ENCODE measurements at regions not wholly inside any gene's neighbourhood (a gene's known extent, or its start where the extent isn't known, plus 50 kb on each side); places are given as distances from the start of the nearest gene placed in this dataset.

GRCh38 chr4:181503687-181504390 is 739.4 kb upstream of the TENM3 start:
- TF ChIP-seq CTCF (IDR thresholded peaks at IDR 0.05): no peak
- Mint-ChIP-seq H3K9me3 (ENCODE audit: unreplicated experiment) (no peaks in the 10 kb centered on the region), H3K27me3 (ENCODE audit: unreplicated experiment) (peaks cover 30% of the 10 kb centered on the region), H3K36me3 (ENCODE audit: unreplicated experiment) (no peaks in the 10 kb centered on the region), H3K27ac (ENCODE audit: unreplicated experiment) (no peak overlapping the region), H3K4me1 (ENCODE audit: unreplicated experiment) (peaks cover 9% of the 10 kb centered on the region), H3K4me3 (ENCODE audit: unreplicated experiment) (no peak overlapping the region)
- no peak for DNase-seq (ENCODE audit: extremely low spot score, unreplicated experiment)

- H3K27me3 Mint-ChIP-seq (ENCODE audit: unreplicated experiment): peaks cover 37% of the 10 kb centered on the region
- H3K4me1 Mint-ChIP-seq (ENCODE audit: unreplicated experiment): peaks cover 9% of the 10 kb centered on the region
- TF ChIP-seq CTCF (IDR thresholded peaks at IDR 0.05): no peak
- H3K27ac Mint-ChIP-seq (ENCODE audit: unreplicated experiment): no peak overlapping the region
- no peaks in the 10 kb centered on the region for H3K36me3 Mint-ChIP-seq (ENCODE audit: unreplicated experiment)
- H3K4me3 Mint-ChIP-seq (ENCODE audit: unreplicated experiment): no peak overlapping the region
- no peak for DNase-seq (ENCODE audit: extremely low spot score, unreplicated experiment)
- no peaks in the 10 kb centered on the region for H3K9me3 Mint-ChIP-seq (ENCODE audit: unreplicated experiment)
Observed at GRCh38 chr4:181504924-181505323, 738.3 kb upstream of the TENM3 start.

GRCh38 chr4:181507180-181507835 is 735.9 kb upstream of the TENM3 start:
- no peak overlapping the region for H3K27ac Mint-ChIP-seq (ENCODE audit: unreplicated experiment)
- no peak overlapping the region for H3K4me3 Mint-ChIP-seq (ENCODE audit: unreplicated experiment)
- peaks cover 9% of the 10 kb centered on the region for H3K4me1 Mint-ChIP-seq (ENCODE audit: unreplicated experiment)
- no peak for TF ChIP-seq CTCF (IDR thresholded peaks at IDR 0.05)
- peaks cover 42% of the 10 kb centered on the region for H3K27me3 Mint-ChIP-seq (ENCODE audit: unreplicated experiment)
- DNase-seq (ENCODE audit: extremely low spot score, unreplicated experiment): no peak
- H3K36me3 Mint-ChIP-seq (ENCODE audit: unreplicated experiment): no peaks in the 10 kb centered on the region
- no peaks in the 10 kb centered on the region for H3K9me3 Mint-ChIP-seq (ENCODE audit: unreplicated experiment)

GRCh38 chr4:181507938-181508337 is 735.3 kb upstream of the TENM3 start:
- no peak overlapping the region for H3K4me3 Mint-ChIP-seq (ENCODE audit: unreplicated experiment)
- no peak overlapping the region for H3K27ac Mint-ChIP-seq (ENCODE audit: unreplicated experiment)
- no peaks in the 10 kb centered on the region for H3K9me3 Mint-ChIP-seq (ENCODE audit: unreplicated experiment)
- TF ChIP-seq CTCF (IDR thresholded peaks at IDR 0.05): no peak
- H3K27me3 Mint-ChIP-seq (ENCODE audit: unreplicated experiment): peaks cover 42% of the 10 kb centered on the region
- peaks cover 9% of the 10 kb centered on the region for H3K4me1 Mint-ChIP-seq (ENCODE audit: unreplicated experiment)
- no peak for DNase-seq (ENCODE audit: extremely low spot score, unreplicated experiment)
- H3K36me3 Mint-ChIP-seq (ENCODE audit: unreplicated experiment): no peaks in the 10 kb centered on the region

- no peak overlapping the region for H3K27ac Mint-ChIP-seq (ENCODE audit: unreplicated experiment)
- H3K4me3 Mint-ChIP-seq (ENCODE audit: unreplicated experiment): no peak overlapping the region
- no peaks in the 10 kb centered on the region for H3K9me3 Mint-ChIP-seq (ENCODE audit: unreplicated experiment)
- no peak for DNase-seq (ENCODE audit: extremely low spot score, unreplicated experiment)
- peaks cover 9% of the 10 kb centered on the region for H3K4me1 Mint-ChIP-seq (ENCODE audit: unreplicated experiment)
- no peak for TF ChIP-seq CTCF (IDR thresholded peaks at IDR 0.05)
- H3K27me3 Mint-ChIP-seq (ENCODE audit: unreplicated experiment): peaks cover 42% of the 10 kb centered on the region
- H3K36me3 Mint-ChIP-seq (ENCODE audit: unreplicated experiment): no peaks in the 10 kb centered on the region
Observed at GRCh38 chr4:181508601-181509000, 734.6 kb upstream of the TENM3 start.

Data from osteocyte (in vitro differentiated cells).